H9 (cell line): ENCODE measurements at regions not wholly inside any gene's neighbourhood (a gene's known extent, or its start where the extent isn't known, plus 50 kb on each side); places are given as distances from the start of the nearest gene placed in this dataset.

Source experiments
- DNase-seq: peaks from one replicate; pipeline ENCODE4 v3.0.0-alpha.2; 2017
- H2AFZ ChIP-seq: one replicate; pipeline ENCODE4 v1.6.1; 2013; ENCODE audit warnings: mild to moderate bottlenecking, low read length, control low read depth, moderate library complexity
- H2AK5ac ChIP-seq: 2 replicates; pipeline ENCODE4 v1.6.1; 2013; ENCODE audit warnings: low read length, control low read depth, mixed read lengths; ENCODE audit not compliant: insufficient read length
- H2BK120ac ChIP-seq: one replicate; pipeline ENCODE4 v1.6.1; 2013; ENCODE audit warnings: low read depth, mild to moderate bottlenecking, low read length, control low read depth, inconsistent platforms; ENCODE audit not compliant: poor library complexity, severe bottlenecking
- H2BK12ac ChIP-seq: 2 replicates; pipeline ENCODE4 v1.6.1; 2013; ENCODE audit warnings: low read length, control low read depth, mixed read lengths, low read depth; ENCODE audit not compliant: insufficient read length
- H2BK15ac ChIP-seq: 2 replicates; pipeline ENCODE4 v1.6.1; 2013; ENCODE audit warnings: low read depth, low read length, control low read depth
- H2BK20ac ChIP-seq: one replicate; pipeline ENCODE4 v1.6.1; 2013; ENCODE audit warnings: low read depth, mild to moderate bottlenecking, low read length, control low read depth, inconsistent platforms; ENCODE audit not compliant: poor library complexity, severe bottlenecking
- H2BK5ac ChIP-seq: 2 replicates; pipeline ENCODE4 v1.6.1; 2013; ENCODE audit warnings: low read length, control low read depth, mixed read lengths; ENCODE audit not compliant: insufficient read length
- H3K14ac ChIP-seq: 2 replicates; pipeline ENCODE4 v1.6.1; 2013; ENCODE audit warnings: low read length, control low read depth; ENCODE audit not compliant: insufficient read depth
- H3K18ac ChIP-seq: 2 replicates; pipeline ENCODE4 v1.6.1; 2013; ENCODE audit warnings: low read depth, mild to moderate bottlenecking, mixed read lengths, low read length, control low read depth; ENCODE audit not compliant: insufficient read length
- H3K23ac ChIP-seq: 2 replicates; pipeline ENCODE4 v1.6.1; 2013; ENCODE audit warnings: low read length, control low read depth, mixed read lengths, low read depth; ENCODE audit not compliant: insufficient read length
- H3K23me2 ChIP-seq: 2 replicates; pipeline ENCODE4 v1.6.1; 2013; ENCODE audit warnings: low read depth, mild to moderate bottlenecking, mixed read lengths, low read length, control low read depth; ENCODE audit not compliant: insufficient read length, poor library complexity, severe bottlenecking
- H3K27ac ChIP-seq: 2 replicates; pipeline ENCODE4 v1.5.1; 2013; ENCODE audit warnings: low read length, control low read depth, mixed read lengths, low read depth; ENCODE audit not compliant: insufficient read length
- H3K27me3 ChIP-seq: 2 replicates; pipeline ENCODE4 v1.6.1; 2013; ENCODE audit warnings: low read length, control low read depth, inconsistent platforms; ENCODE audit not compliant: insufficient read depth
- H3K4ac ChIP-seq: 2 replicates; pipeline ENCODE4 v1.6.1; 2013; ENCODE audit warnings: low read depth, mild to moderate bottlenecking, control low read depth, inconsistent platforms, low read length, moderate library complexity
- H3K4me1 ChIP-seq: 2 replicates; pipeline ENCODE4 v1.6.1; 2013; ENCODE audit warnings: low read length, control low read depth, inconsistent platforms; ENCODE audit not compliant: insufficient read depth
- H3K4me2 ChIP-seq: 2 replicates; pipeline ENCODE4 v1.6.1; 2013; ENCODE audit warnings: low read length, control low read depth, mixed read lengths; ENCODE audit not compliant: insufficient read length, insufficient read depth
- H3K56ac ChIP-seq: 2 replicates; pipeline ENCODE4 v1.6.1; 2013; ENCODE audit warnings: low read depth, mild to moderate bottlenecking, mixed read lengths, low read length, control low read depth; ENCODE audit not compliant: insufficient read length
- H3K79me1 ChIP-seq: 2 replicates; pipeline ENCODE4 v1.6.1; 2013; ENCODE audit warnings: low read depth, mild to moderate bottlenecking, moderate library complexity, low read length, control low read depth, inconsistent platforms; ENCODE audit not compliant: insufficient read depth, poor library complexity, severe bottlenecking
- H3K79me2 ChIP-seq: 2 replicates; pipeline ENCODE4 v1.6.1; 2013; ENCODE audit warnings: low read length, control low read depth, inconsistent platforms; ENCODE audit not compliant: insufficient read depth
- H3K9ac ChIP-seq: 2 replicates; pipeline ENCODE4 v1.6.1; 2013; ENCODE audit warnings: low read length, control low read depth, mixed read lengths; ENCODE audit not compliant: insufficient read length; ENCODE audit errors: extremely low read depth
- H3K9me3 ChIP-seq: one replicate; pipeline ENCODE4 v1.6.1; 2013; ENCODE audit warnings: low read depth, low read length, inconsistent platforms; ENCODE audit not compliant: control insufficient read depth
- H3T11ph ChIP-seq: one replicate; pipeline ENCODE4 v1.6.1; 2013; ENCODE audit warnings: mild to moderate bottlenecking, low read length, control low read depth, inconsistent platforms
- H4K20me1 ChIP-seq: one replicate; pipeline ENCODE4 v1.6.1; 2013; ENCODE audit not compliant: control insufficient read depth, insufficient read length, insufficient read depth
- H4K5ac ChIP-seq: 2 replicates; pipeline ENCODE4 v1.6.1; 2013; ENCODE audit warnings: low read depth, mild to moderate bottlenecking, mixed read lengths, low read length, control low read depth; ENCODE audit not compliant: insufficient read length
- H4K8ac ChIP-seq: replicated peaks from 2 replicates; pipeline ENCODE4 v1.6.1; 2013; ENCODE audit warnings: low read length, control low read depth, mixed read lengths, low read depth; ENCODE audit not compliant: insufficient read length
- H4K91ac ChIP-seq: 2 replicates; pipeline ENCODE4 v1.6.1; 2013; ENCODE audit warnings: low read depth, mild to moderate bottlenecking, moderate library complexity, mixed read lengths, low read length, control low read depth; ENCODE audit not compliant: insufficient read length
- H3K27ac Mint-ChIP-seq, 3 experiments: 2 replicates in 2 of 3; 3 replicates in 1 of 3; pipeline ENCODE4 v1.8.0; 2020 to 2021; ENCODE audit warnings: mixed read lengths in 3 of 3, mild to moderate bottlenecking in 1 of 3, moderate library complexity in 1 of 3
- H3K27me3 Mint-ChIP-seq: 2 replicates; pipeline ENCODE4 v1.8.0; 2021; ENCODE audit warnings: low read depth, mild to moderate bottlenecking, moderate library complexity, mixed read lengths
- H3K36me3 Mint-ChIP-seq, 3 experiments: 2 replicates in 2 of 3; 3 replicates in 1 of 3; pipeline ENCODE4 v1.8.0; 2020 to 2021; ENCODE audit warnings: low read depth in 3 of 3, mixed read lengths in 3 of 3; ENCODE audit not compliant: insufficient read depth in 1 of 3
- H3K4me1 Mint-ChIP-seq, 2 experiments: 2 replicates each; pipeline ENCODE4 v1.8.0; 2020; ENCODE audit warnings: mixed read lengths in 2 of 2
- H3K4me3 Mint-ChIP-seq, 2 experiments: 2 replicates in 1 of 2; 3 replicates in 1 of 2; pipeline ENCODE4 v1.8.0; 2020 to 2021; ENCODE audit warnings: mild to moderate bottlenecking in 2 of 2, mixed read lengths in 2 of 2, moderate library complexity in 1 of 2
- H3K9me3 Mint-ChIP-seq, 2 experiments: 2 replicates in 1 of 2; 3 replicates in 1 of 2; pipeline ENCODE4 v1.8.0; 2020; ENCODE audit warnings: mild to moderate bottlenecking in 2 of 2, mixed read lengths in 2 of 2, moderate library complexity in 1 of 2
- CTCF ChIP-seq: fragments of 200-600 bp; sonication (generic); conservative IDR thresholded peaks from 3 replicates; pipeline ENCODE4 v1.8.0; 2021; ENCODE audit warnings: antibody characterized with exemption, mild to moderate bottlenecking
- WGBS: extraction: QIAGEN DNeasy Blood & Tissue Kit; methylation state at CpG from one replicate; pipeline ENCODE4 v1.1.7; 2013; ENCODE audit warnings: missing lambda C conversion rate, low lambda C conversion rate, mixed read lengths; ENCODE audit not compliant: insufficient read length; ENCODE audit errors: extremely low coverage; 5-methylcytosine and 5-hydroxymethylcytosine counted together

DNA sequence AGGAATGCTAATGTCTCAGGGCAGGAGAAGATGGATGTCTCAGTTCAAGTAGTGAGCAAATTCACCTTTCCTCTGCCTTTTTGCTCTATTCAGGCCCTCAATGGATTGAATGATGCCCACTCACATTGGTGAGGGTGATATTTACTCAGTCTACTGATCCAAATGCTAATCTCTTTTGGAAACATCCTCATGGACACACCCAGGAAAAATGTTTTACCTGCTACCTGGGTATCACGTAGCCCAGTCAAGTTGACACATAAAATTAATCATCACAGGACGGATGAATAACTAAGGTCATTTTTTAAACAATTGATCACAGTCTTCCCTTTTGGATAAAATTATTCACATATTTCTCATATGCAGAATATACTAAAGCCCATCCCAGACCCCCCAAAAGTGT lies 63.0 kb upstream of the JAK2 start:
- Histone ChIP-seq H3K27me3 (no peaks in the 10 kb centered on the region), H2AFZ (no peak overlapping the region), H3K4ac (no peak overlapping the region), H3T11ph (no peak overlapping the region), H4K91ac (no peak overlapping the region), H3K4me1 (no peaks in the 10 kb centered on the region; the same call in 1 of the 2 replicates), H3K23me2 (no peaks in the 10 kb centered on the region), H2BK15ac (no peak overlapping the region), H4K20me1 (no peaks in the 10 kb centered on the region), H3K23ac (no peak overlapping the region), H2BK5ac (no peak overlapping the region), H3K14ac (no peak overlapping the region), H3K79me1 (no peaks in the 10 kb centered on the region), H2AK5ac (no peak overlapping the region), H3K4me2 (no peak overlapping the region), H3K56ac (no peak overlapping the region), H2BK12ac (no peak overlapping the region), H2BK120ac (no peak overlapping the region), H3K9me3 (peaks cover 10% of the 10 kb centered on the region), H3K27ac (no peak overlapping the region), H4K8ac (no peak overlapping the region), H2BK20ac (no peak overlapping the region), H4K5ac (no peak overlapping the region), H3K9ac (no peak overlapping the region), H3K79me2 (no peaks in the 10 kb centered on the region), H3K18ac (no peak overlapping the region)
- DNase-seq = no peak
- Mint-ChIP-seq H3K4me3 (no peak overlapping the region), H3K36me3 (peaks cover 9 to 45% (median 32%) of the 10 kb centered on the region in 3 experiments), H3K9me3 (peaks cover 43 to 46% of the 10 kb centered on the region in 2 experiments), H3K4me1 (peaks cover 6 to 8% of the 10 kb centered on the region in 2 experiments), H3K27me3 (no peaks in the 10 kb centered on the region; the same call in 1 of the 2 replicates), H3K27ac (no peak overlapping the region)
- TF ChIP-seq CTCF = no peak
- no CpG with 5 or more reads among the region's 2 CpGs for WGBS
